Loucy (cell line): ENCODE measurements at regions not wholly inside any gene's neighbourhood (a gene's known extent, or its start where the extent isn't known, plus 50 kb on each side); places are given as distances from the start of the nearest gene placed in this dataset.

Experiments used
- H2AFZ ChIP-seq: fragments of 200-600 bp; sonication (generic); 2 replicates; pipeline ENCODE4 v1.6.0; 2016; ENCODE audit warnings: antibody characterized with exemption, mild to moderate bottlenecking, low read length, moderate library complexity
- H3F3A ChIP-seq: fragments of 200-600 bp; 2 replicates; pipeline ENCODE4 v1.6.0; 2016; ENCODE audit warnings: antibody characterized with exemption, low read depth, mild to moderate bottlenecking
- H3K27me3 ChIP-seq: fragments of 200-600 bp; sonication (generic); 2 replicates; pipeline ENCODE4 v1.6.1; 2014; ENCODE audit warnings: low read length, mild to moderate bottlenecking; ENCODE audit not compliant: insufficient read depth, poor library complexity, severe bottlenecking
- H3K36me3 ChIP-seq: fragments of 200-600 bp; sonication (generic); 2 replicates; pipeline ENCODE4 v1.6.1; 2016; ENCODE audit warnings: low read length; ENCODE audit not compliant: insufficient read depth
- H3K4me1 ChIP-seq: fragments of 200-600 bp; sonication (generic); 2 replicates; pipeline ENCODE4 v1.5.1; 2014; ENCODE audit warnings: low read length, mild to moderate bottlenecking; ENCODE audit not compliant: insufficient read depth, poor library complexity, severe bottlenecking
- H3K4me2 ChIP-seq: fragments of 200-600 bp; sonication (generic); 2 replicates; pipeline ENCODE4 v1.6.0; 2014; ENCODE audit warnings: antibody characterized with exemption, low read length, low read depth, mild to moderate bottlenecking; ENCODE audit not compliant: poor library complexity, severe bottlenecking
- H3K4me3 ChIP-seq: fragments of 200-600 bp; sonication (generic); 2 replicates; pipeline ENCODE4 v1.5.1; 2014; ENCODE audit warnings: low read length, mild to moderate bottlenecking, mixed read lengths; ENCODE audit not compliant: poor library complexity, severe bottlenecking
- H3K79me2 ChIP-seq: fragments of 200-600 bp; sonication (generic); 2 replicates; pipeline ENCODE4 v1.6.1; 2014; ENCODE audit warnings: low read length; ENCODE audit not compliant: insufficient read depth
- H3K9ac ChIP-seq: fragments of 200-600 bp; sonication (generic); 2 replicates; pipeline ENCODE4 v1.6.0; 2014; ENCODE audit warnings: mild to moderate bottlenecking, low read depth, low read length, moderate library complexity; ENCODE audit not compliant: poor library complexity, severe bottlenecking
- H3K9me2 ChIP-seq: fragments of 200-600 bp; sonication (generic); replicated peaks from 2 replicates; pipeline ENCODE4 v1.6.1; 2016; ENCODE audit warnings: low read depth, low read length, mixed read lengths
- H3K9me3 ChIP-seq: fragments of 200-600 bp; sonication (generic); 2 replicates; pipeline ENCODE4 v1.6.1; 2014; ENCODE audit warnings: mild to moderate bottlenecking, antibody characterized with exemption, low read length, low read depth; ENCODE audit not compliant: insufficient read depth
- H4K20me1 ChIP-seq: fragments of 200-600 bp; sonication (generic); 2 replicates; pipeline ENCODE4 v1.6.0; 2014; ENCODE audit warnings: antibody characterized with exemption, low read length, mild to moderate bottlenecking; ENCODE audit not compliant: insufficient read depth, poor library complexity, severe bottlenecking
- CTCF ChIP-seq: fragments of 200-600 bp; sonication (generic); conservative IDR thresholded peaks from 2 replicates; pipeline ENCODE4 v1.5.1; 2014; ENCODE audit warnings: mild to moderate bottlenecking, antibody characterized with exemption, low read length
- EZH2phosphoT487 ChIP-seq: fragments of 200-600 bp; IDR thresholded peaks from 2 replicates; pipeline ENCODE4 v1.6.1; 2018; ENCODE audit warnings: antibody characterized with exemption, mild to moderate bottlenecking, moderate library complexity, borderline replicate concordance

- Histone ChIP-seq H3K4me3 (no peak overlapping the region), H4K20me1 (no peaks in the 10 kb centered on the region), H3F3A (no peaks in the 10 kb centered on the region), H3K27me3 (no peaks in the 10 kb centered on the region), H3K36me3 (no peaks in the 10 kb centered on the region), H3K9me3 (no peaks in the 10 kb centered on the region; the same call in 1 of the 2 replicates), H3K9me2 (no peaks in the 10 kb centered on the region), H3K79me2 (no peaks in the 10 kb centered on the region), H3K9ac (no peak overlapping the region), H2AFZ (no peak overlapping the region), H3K4me2 (no peak overlapping the region), H3K4me1 (no peaks in the 10 kb centered on the region)
- TF ChIP-seq CTCF (no peak), EZH2phosphoT487 (no peak)
These were observed 765.6 kb upstream of the FOXG1 start for GRCh38 chr14:28001002-28001401.

DNA sequence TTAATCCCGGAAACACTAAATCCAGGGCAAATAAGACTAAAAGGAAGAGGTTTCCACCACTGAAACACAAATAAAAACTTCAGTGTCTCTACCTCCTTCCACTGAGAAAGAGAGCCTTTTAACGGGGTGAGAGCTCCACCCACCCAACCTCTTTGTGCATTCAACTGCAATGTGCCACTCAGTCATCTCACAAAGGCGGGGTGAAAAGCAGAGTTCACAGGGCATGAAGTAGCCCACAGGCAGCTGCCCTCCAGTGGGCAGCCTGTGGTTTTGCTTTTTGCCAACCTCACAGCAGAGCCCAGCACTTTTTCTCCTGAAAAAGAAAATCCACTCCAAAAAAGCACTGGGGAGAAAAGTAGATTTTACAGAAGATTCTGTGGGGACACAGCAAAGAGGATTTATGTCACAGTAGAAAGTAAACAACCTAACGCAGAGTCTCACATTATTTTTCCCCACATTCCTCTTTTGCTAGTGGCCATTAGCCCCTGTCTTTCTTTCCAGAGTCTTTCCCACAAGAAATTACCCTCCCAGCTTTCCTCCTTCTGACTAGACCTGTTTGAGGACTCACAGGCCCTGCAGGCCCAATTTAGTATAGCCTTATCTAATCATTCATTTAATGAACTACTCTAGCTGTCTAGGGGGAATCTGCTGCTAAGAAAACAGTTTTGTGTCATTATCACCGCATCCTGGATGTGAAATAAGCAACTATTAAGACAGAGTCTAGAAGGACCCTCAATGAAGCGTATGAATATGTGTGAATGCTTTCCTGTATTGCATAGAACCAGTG lies 753.8 kb upstream of the FOXG1 start:
- Histone ChIP-seq H3K27me3 (no peaks in the 10 kb centered on the region), H3K9me3 (no peaks in the 10 kb centered on the region), H3K36me3 (no peaks in the 10 kb centered on the region), H3F3A (no peaks in the 10 kb centered on the region), H3K4me2 (no peak overlapping the region), H2AFZ (no peak overlapping the region), H3K4me1 (no peaks in the 10 kb centered on the region), H4K20me1 (no peaks in the 10 kb centered on the region), H3K9me2 (no peaks in the 10 kb centered on the region), H3K9ac (no peak overlapping the region), H3K4me3 (no peak overlapping the region), H3K79me2 (no peaks in the 10 kb centered on the region)
- TF ChIP-seq CTCF (no peak), EZH2phosphoT487 (no peak)

- H3K4me3 ChIP-seq, result no peak overlapping the region
- H2AFZ ChIP-seq, result no peak overlapping the region
- H3F3A ChIP-seq, result no peaks in the 10 kb centered on the region
- no peaks in the 10 kb centered on the region for H4K20me1 ChIP-seq
- no peaks in the 10 kb centered on the region for H3K9me2 ChIP-seq
- H3K79me2 ChIP-seq, result no peaks in the 10 kb centered on the region
- no peaks in the 10 kb centered on the region for H3K9me3 ChIP-seq
- H3K27me3 ChIP-seq, result no peaks in the 10 kb centered on the region
- no peak overlapping the region for H3K4me2 ChIP-seq
- no peaks in the 10 kb centered on the region for H3K4me1 ChIP-seq
- TF ChIP-seq EZH2phosphoT487 (no peak), CTCF (no peak)
- H3K36me3 ChIP-seq, result no peaks in the 10 kb centered on the region
- no peak overlapping the region for H3K9ac ChIP-seq
These were observed 746.5 kb upstream of the FOXG1 start for GRCh38 chr14:28020112-28020511.
